Brain microvascular endothelial cell (primary cell): ENCODE measurements at regions not wholly inside any gene's neighbourhood (a gene's known extent, or its start where the extent isn't known, plus 50 kb on each side); places are given as distances from the start of the nearest gene placed in this dataset.
"Not testable (repeated sequence)": the region's sequence is repeated elsewhere in the genome, so short reads cannot be mapped to it uniquely, and the experiment has no call there.

Experiments used
- DNase-seq: peaks from one replicate; pipeline ENCODE4 v3.0.0-alpha.2; 2020
- H3K27ac ChIP-seq: fragments of 250-450 bp; sonication (Bioruptor Pico); 2 replicates; pipeline ENCODE4 v1.5.1; 2020; ENCODE audit warnings: mild to moderate bottlenecking, moderate library complexity
- H3K27me3 ChIP-seq: fragments of 250-450 bp; sonication (Bioruptor Pico); replicated peaks from 2 replicates; pipeline ENCODE4 v1.5.1; 2020; ENCODE audit warnings: mild to moderate bottlenecking
- H3K36me3 ChIP-seq: fragments of 250-450 bp; sonication (Bioruptor Pico); replicated peaks from 2 replicates; pipeline ENCODE4 v1.5.1; 2020; ENCODE audit warnings: mild to moderate bottlenecking
- H3K4me3 ChIP-seq: 2 replicates; pipeline ENCODE4 v1.5.1; 2011; ENCODE audit warnings: low read depth, mild to moderate bottlenecking, control low read depth, low read length, moderate library complexity
- in situ Hi-C: cut with HindIII; loops from 2 replicates; pipeline ENCODE4 v1.10.0; 2017; ENCODE audit warnings: low sequenced_read_pairs, low pct_ligation_motif_present
- TF ChIP-seq, protein P1 (sequence below): IDR thresholded peaks from 2 replicates; pipeline ENCODE4 v1.5.1; 2011; ENCODE audit warnings: low read depth, mild to moderate bottlenecking, moderate library complexity, low read length, control low read depth, inconsistent platforms; ENCODE audit errors: missing control alignments

DNA sequence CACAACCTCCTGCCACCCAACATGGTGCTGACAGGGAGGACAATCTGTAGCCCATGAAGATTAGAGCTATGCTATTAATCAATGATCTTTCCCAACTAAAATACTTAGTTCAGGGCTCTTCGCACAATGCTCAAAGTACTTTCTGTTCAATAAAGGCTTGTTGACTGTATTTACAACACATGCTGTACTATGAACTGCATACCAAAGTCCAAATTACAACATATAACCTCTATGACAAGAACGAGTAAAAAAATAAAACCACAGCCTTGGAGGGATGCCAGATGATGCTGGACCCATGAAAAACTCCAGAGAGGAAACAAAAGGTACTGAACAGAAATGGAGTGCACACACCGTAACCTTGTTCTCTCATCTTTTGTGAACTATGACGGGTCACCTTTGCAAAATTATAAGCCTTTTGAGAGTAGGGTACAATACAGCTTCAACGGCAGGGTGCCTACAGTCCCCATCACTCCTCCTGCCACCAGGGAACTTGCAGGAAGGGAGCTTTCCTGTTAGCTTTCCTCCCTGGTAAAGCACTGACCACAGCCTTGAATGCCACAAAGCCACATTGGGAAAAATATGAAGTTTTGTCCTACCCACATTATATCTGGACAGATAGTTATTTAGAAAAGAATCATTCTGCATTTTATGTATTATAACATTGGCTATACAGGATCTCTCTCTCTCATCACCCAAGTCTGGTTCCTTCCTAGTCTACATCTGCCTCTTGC lies 175.6 kb downstream of the NRIP1 start:
- TF ChIP-seq, protein P1, sequence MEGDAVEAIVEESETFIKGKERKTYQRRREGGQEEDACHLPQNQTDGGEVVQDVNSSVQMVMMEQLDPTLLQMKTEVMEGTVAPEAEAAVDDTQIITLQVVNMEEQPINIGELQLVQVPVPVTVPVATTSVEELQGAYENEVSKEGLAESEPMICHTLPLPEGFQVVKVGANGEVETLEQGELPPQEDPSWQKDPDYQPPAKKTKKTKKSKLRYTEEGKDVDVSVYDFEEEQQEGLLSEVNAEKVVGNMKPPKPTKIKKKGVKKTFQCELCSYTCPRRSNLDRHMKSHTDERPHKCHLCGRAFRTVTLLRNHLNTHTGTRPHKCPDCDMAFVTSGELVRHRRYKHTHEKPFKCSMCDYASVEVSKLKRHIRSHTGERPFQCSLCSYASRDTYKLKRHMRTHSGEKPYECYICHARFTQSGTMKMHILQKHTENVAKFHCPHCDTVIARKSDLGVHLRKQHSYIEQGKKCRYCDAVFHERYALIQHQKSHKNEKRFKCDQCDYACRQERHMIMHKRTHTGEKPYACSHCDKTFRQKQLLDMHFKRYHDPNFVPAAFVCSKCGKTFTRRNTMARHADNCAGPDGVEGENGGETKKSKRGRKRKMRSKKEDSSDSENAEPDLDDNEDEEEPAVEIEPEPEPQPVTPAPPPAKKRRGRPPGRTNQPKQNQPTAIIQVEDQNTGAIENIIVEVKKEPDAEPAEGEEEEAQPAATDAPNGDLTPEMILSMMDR = peak; percentile 26
- Histone ChIP-seq H3K27ac (peak overlapping the region; percentile 44), H3K27me3 (no peaks in the 10 kb centered on the region), H3K36me3 (no peaks in the 10 kb centered on the region), H3K4me3 (no peak overlapping the region)
- in situ Hi-C loops = no loop called here
- peak; percentile 87 for DNase-seq

DNA sequence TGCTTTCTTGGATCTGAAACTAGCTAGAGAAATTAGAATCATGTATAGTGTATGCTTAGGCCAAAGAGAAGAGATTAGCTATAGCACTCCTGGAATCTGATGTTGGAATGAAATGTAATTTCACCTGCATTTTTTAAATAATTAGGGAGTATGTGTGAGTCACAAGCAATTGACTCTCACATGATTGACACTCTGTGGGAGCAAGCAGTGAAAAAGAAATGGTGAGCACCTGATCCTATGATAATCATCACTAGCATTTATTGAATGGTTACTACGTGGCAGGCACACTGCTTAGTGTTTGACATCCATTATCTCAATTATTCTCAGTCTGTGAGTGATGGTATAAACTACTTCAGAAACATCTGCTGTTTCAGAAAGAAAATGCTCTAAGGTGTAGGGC lies 176.6 kb downstream of the NRIP1 start:
- Histone ChIP-seq H3K36me3 (no peaks in the 10 kb centered on the region), H3K27ac (peak overlapping the region; percentile 44), H3K4me3 (no peak overlapping the region), H3K27me3 (no peaks in the 10 kb centered on the region)
- in situ Hi-C loops = no loop called here
- DNase-seq = no peak
- TF ChIP-seq, protein P1 = no peak

DNA sequence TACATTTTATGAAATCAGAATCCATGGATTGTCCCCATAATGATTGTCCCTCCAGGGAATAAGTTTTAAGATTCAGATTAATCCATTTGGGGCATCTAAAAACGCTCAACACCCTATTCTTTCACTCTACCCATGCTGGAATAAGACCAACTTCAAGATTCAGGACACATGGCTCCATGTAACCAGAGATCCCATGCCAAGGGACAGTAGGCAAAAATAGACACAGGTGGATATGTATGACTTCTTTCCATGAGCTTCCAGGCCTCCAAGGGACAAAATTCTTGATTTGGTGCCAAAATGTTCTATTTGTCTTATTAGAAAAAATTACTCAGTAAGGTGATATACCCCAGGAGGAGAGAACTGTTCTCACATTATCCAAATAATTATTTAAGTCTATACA lies 178.8 kb downstream of the NRIP1 start:
- no peaks in the 10 kb centered on the region for H3K27me3 ChIP-seq
- DNase-seq = no peak
- no peaks in the 10 kb centered on the region for H3K36me3 ChIP-seq
- in situ Hi-C loops = no loop called here
- TF ChIP-seq, protein P1 = no peak
- no peak overlapping the region for H3K27ac ChIP-seq
- H3K4me3 ChIP-seq = no peak overlapping the region

DNA sequence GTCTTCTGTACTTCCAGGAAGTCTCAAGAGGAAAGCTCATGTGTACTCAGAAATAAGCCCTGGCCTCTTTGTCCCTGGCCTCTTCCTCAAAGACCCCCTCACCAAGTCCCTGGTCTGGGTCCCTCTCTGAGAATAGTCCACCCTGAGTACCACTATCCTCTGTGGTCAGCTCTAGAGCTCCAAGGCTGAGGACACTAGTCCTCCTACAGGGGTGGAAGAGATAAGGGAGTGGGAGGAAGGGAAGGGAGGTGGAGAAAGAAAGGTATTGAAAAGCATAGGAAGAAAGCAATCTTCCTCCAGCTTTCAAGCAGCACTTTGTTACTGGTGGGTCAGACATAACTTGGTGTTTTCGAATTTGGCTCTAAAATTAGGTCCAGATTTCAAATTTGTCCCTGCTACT lies 181.4 kb downstream of the NRIP1 start:
- DNase-seq = no peak
- TF ChIP-seq, protein P1 = no peak
- in situ Hi-C loops = no loop called here
- no peak overlapping the region for H3K27ac ChIP-seq
- H3K4me3 ChIP-seq = no peak overlapping the region
- H3K36me3 ChIP-seq = no peaks in the 10 kb centered on the region
- no peaks in the 10 kb centered on the region for H3K27me3 ChIP-seq

- H3K27me3 ChIP-seq, in situ Hi-C loops, H3K27ac ChIP-seq, H3K4me3 ChIP-seq, DNase-seq, H3K36me3 ChIP-seq: not testable (repeated sequence)
These were observed 182.3 kb downstream of the NRIP1 start for GRCh38 chr21:14882545-14882944.

GRCh38 chr21:14881863-14882499 lies 182.8 kb downstream of the NRIP1 start:
- no peak overlapping the region for H3K4me3 ChIP-seq
- H3K27ac ChIP-seq = peak overlapping the region; percentile 53
- no peaks in the 10 kb centered on the region for H3K27me3 ChIP-seq
- in situ Hi-C loops = no loop called here
- TF ChIP-seq, protein P1 = no peak
- no peaks in the 10 kb centered on the region for H3K36me3 ChIP-seq
- no peak for DNase-seq
